HepG2 (cell line): ENCODE measurements at regions not wholly inside any gene's neighbourhood (a gene's known extent, or its start where the extent isn't known, plus 50 kb on each side); places are given as distances from the start of the nearest gene placed in this dataset.
"Not testable (repeated sequence)": the region's sequence is repeated elsewhere in the genome, so short reads cannot be mapped to it uniquely, and the experiment has no call there.

Experiments
- ATAC-seq: fragments of 200-7000 bp; cut with Tn5 transposase; 3 replicates; pipeline ENCODE4 v1.9.1; 2020; ENCODE audit warnings: mild to moderate bottlenecking, moderate library complexity
- BruUV-seq: library from RNA; stranded (reverse); fragments of 400-500 nt; replicated peaks from 2 replicates; lab custom pipeline; 2021; lab: Mats Ljungman, UMichigan
- CTCF ChIA-PET: fragments of 300-600 bp; formaldehyde crosslinking; extraction: SDS; loops from one replicate; lab custom pipeline; 2021; ENCODE audit warnings: low total read pairs, inconsistent platforms, low intra/inter-chr PET ratio; lab: Yijun Ruan, JAX
- POLR2A ChIA-PET: fragments of 350-600 bp; sonication (Branson Sonifier 250); formaldehyde crosslinking; loops from one replicate; lab custom pipeline; 2020; ENCODE audit warnings: antibody characterized with exemption, inconsistent platforms; lab: Yijun Ruan, JAX
- DNase-seq: peaks from one replicate; pipeline ENCODE4 v3.0.0-alpha.2; 2015; ENCODE audit warnings: low spot score
- FAIRE-seq: peaks from 3 replicates; lab custom pipeline; 2011; peaks lifted over from hg19 to GRCh38; lab: Jason Lieb, UNC
- H2AFZ ChIP-seq: one replicate; pipeline ENCODE4 v1.6.1; 2011; ENCODE audit warnings: low read length, inconsistent platforms
- H3K27ac ChIP-seq: fragments of 300-600 bp; 3 replicates; pipeline ENCODE4 v1.8.0; 2011; ENCODE audit warnings: mixed run types, mild to moderate bottlenecking, mixed read lengths, low read length, inconsistent platforms; ENCODE audit not compliant: insufficient read depth; ENCODE audit errors: extremely low read length
- H3K27me3 ChIP-seq, 2 experiments: fragments of 200-600 bp in 1 of 2; 2 replicates in 1 of 2; 3 replicates in 1 of 2; pipeline versions ENCODE4 v1.6.0 to v1.8.0; 2011; ENCODE audit warnings: low read length in 2 of 2, mild to moderate bottlenecking in 2 of 2, moderate library complexity in 2 of 2, inconsistent platforms in 1 of 2; ENCODE audit not compliant: insufficient read depth in 2 of 2, control insufficient read depth in 1 of 2
- H3K36me3 ChIP-seq, 2 experiments: fragments of 200-600 bp in 1 of 2; replicated peaks in 1 of 2; 2 replicates in 1 of 2; 3 replicates in 1 of 2; pipeline versions ENCODE4 v1.5.1 to v1.8.0; 2011; ENCODE audit warnings: low read length in 2 of 2, inconsistent platforms in 1 of 2; ENCODE audit not compliant: insufficient read depth in 2 of 2, control insufficient read depth in 1 of 2
- H3K4me1 ChIP-seq: 2 replicates; pipeline ENCODE4 v1.5.1; 2012; ENCODE audit warnings: low read length, inconsistent platforms; ENCODE audit not compliant: insufficient read depth
- H3K4me2 ChIP-seq: 2 replicates; pipeline ENCODE4 v1.6.0; 2011; ENCODE audit warnings: low read depth, low read length, inconsistent platforms
- H3K4me3 ChIP-seq, 3 experiments: fragments of 200-600 bp in 1 of 3; sonication (generic), shearing (Covaris generic) in 1 of 3; replicated peaks in 1 of 3; 2 replicates each; pipeline ENCODE4 v1.5.1; 2011 to 2016; ENCODE audit warnings: low read length in 3 of 3, inconsistent platforms in 2 of 3, low read depth in 2 of 3, mild to moderate bottlenecking in 2 of 3, control low read depth in 1 of 3, mixed read lengths in 1 of 3; ENCODE audit not compliant: insufficient read depth in 1 of 3
- H3K79me2 ChIP-seq: one replicate; pipeline ENCODE4 v1.6.1; 2011; ENCODE audit warnings: low read length, inconsistent platforms; ENCODE audit not compliant: insufficient read depth
- H3K9ac ChIP-seq: 2 replicates; pipeline ENCODE4 v1.6.0; 2011; ENCODE audit warnings: mild to moderate bottlenecking, low read depth, low read length, inconsistent platforms; ENCODE audit not compliant: insufficient read depth
- H3K9me3 ChIP-seq: 2 replicates; pipeline ENCODE4 v1.5.1; 2012; ENCODE audit warnings: mild to moderate bottlenecking, low read length
- H4K20me1 ChIP-seq: 2 replicates; pipeline ENCODE4 v1.6.0; 2011; ENCODE audit warnings: inconsistent platforms, mild to moderate bottlenecking, low read length, moderate library complexity; ENCODE audit not compliant: insufficient read depth
- WGBS: methylation state at CpG from one replicate; pipeline ENCODE4 v1.1.6; 2017; ENCODE audit warnings: low lambda C conversion rate; 5-methylcytosine and 5-hydroxymethylcytosine counted together
- in situ Hi-C: cut with HindIII; loops from 2 replicates; pipeline ENCODE4 v1.10.0; 2017; ENCODE audit warnings: low pct_unique_long_range_greater_than_20kb; ENCODE audit not compliant: extremely low pct_ligation_motif_present
- intact Hi-C: fragments of 100-400 bp; cut with micrococcal nuclease; formaldehyde crosslinking; loops from one replicate; pipeline ENCODE4 v1.10.0; 2022; ENCODE audit not compliant: unreplicated experiment

DNA sequence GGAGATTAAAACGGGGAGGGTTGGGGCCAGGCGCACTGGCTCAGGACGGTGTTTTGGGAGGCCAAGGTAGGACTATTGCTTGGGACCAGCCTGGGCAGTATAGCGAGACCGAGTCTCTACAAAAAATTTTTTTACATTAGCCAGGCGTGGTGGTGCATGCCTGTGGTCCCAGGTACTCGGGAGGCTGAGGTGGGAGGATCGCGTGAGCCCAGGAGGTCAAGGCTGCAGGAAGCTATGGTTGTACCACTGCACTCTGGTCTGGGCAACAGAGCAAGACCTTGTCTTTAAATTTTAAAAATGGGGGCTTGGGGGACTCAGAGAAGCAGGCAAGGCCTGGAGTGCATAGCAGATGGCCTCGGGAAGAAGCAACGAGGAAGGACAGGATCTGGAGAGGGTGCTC lies 436.7 kb upstream of the ZNF722 start:
- CTCF ChIA-PET, in situ Hi-C loops, POLR2A ChIA-PET, FAIRE-seq, H3K79me2 ChIP-seq, H3K27ac ChIP-seq, H2AFZ ChIP-seq, H4K20me1 ChIP-seq, H3K9ac ChIP-seq, ATAC-seq, DNase-seq, H3K9me3 ChIP-seq, H3K4me3 ChIP-seq, BruUV-seq, H3K36me3 ChIP-seq, intact Hi-C loops, H3K4me2 ChIP-seq, H3K4me1 ChIP-seq, H3K27me3 ChIP-seq: not testable (repeated sequence)
- 51% methylated on average over 4 of the region's 11 CpGs for WGBS

DNA sequence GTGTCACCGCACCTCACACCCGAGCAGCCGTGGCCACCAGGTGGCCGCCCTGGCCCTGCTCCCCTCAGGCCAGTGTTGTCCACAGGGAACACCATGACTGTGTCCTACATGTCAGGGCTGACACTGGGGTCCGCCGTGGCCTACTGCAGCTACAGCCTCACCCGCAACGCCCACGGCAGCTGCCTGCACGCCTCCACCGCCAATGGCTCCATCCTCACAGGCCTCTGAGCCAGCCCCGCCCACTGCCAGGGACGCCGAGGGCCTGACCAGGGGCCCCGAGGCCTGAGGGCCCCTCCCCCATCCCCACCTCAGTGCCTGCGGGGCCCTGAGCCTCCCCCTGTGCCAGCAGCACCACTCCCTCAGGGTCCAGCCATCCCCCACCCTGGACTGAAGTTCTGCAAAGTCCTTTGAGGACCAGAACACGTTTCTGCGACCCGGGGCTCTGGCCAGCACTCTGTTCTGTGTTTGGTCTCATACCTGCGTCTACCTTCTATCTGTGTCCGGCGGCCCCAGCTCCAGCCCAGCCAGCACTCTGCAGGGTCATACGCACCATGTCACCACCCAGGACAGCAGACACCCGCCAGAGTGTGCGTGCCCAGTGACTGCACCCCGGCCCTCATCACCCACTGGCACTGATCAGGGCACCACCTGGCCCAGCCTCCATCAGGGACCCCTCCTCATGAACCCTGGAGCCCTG lies 436.1 kb upstream of the ZNF722 start:
- H3K36me3 ChIP-seq, H3K27me3 ChIP-seq, intact Hi-C loops, H3K4me3 ChIP-seq, H3K79me2 ChIP-seq, FAIRE-seq, POLR2A ChIA-PET, CTCF ChIA-PET, H3K9me3 ChIP-seq, in situ Hi-C loops, H3K4me1 ChIP-seq, BruUV-seq, H3K9ac ChIP-seq, H3K4me2 ChIP-seq, H3K27ac ChIP-seq, H4K20me1 ChIP-seq, H2AFZ ChIP-seq, DNase-seq: not testable (repeated sequence)
- ATAC-seq, result peak; percentile 53
- 73% methylated on average over 3 of the region's 26 CpGs for WGBS

DNA sequence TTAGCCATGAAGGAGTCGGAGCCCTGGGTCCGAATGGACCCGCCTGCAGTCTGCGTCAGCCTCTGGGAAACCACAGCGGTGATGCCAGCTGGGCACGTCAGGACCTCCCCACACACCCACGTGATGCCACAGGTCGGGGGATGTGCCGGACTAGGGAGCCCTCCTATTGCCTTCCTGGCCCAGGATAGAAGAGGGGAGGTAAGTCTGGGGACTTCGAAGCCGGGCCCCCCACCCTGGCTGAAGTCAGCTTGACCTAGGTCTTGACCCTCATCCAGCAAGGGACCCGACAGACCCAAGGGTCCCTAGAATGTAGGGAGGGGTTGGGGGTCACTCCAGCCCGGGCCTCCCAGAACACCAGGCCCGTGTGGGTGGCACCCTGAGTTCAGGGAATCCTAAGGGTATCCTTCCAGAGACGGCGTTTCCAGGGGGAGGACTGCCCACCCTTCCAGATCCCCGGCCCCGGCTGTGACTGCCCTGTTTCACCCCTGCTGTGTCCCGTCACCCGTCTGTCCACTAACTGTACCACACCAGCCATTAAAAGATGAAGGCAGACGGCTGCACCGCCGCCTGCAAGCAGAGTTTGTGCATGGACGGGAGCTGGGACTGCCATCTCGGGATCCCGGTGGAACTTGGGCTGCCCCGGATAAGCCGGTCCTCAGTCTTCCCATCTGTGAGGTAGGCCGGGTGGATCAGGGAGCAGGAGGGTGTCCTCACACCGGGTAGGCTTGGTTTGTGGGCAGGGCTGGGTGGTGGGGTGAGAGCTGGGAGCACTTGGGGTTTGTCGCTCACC lies 435.3 kb upstream of the ZNF722 start:
- FAIRE-seq, intact Hi-C loops: not testable (repeated sequence)

DNA sequence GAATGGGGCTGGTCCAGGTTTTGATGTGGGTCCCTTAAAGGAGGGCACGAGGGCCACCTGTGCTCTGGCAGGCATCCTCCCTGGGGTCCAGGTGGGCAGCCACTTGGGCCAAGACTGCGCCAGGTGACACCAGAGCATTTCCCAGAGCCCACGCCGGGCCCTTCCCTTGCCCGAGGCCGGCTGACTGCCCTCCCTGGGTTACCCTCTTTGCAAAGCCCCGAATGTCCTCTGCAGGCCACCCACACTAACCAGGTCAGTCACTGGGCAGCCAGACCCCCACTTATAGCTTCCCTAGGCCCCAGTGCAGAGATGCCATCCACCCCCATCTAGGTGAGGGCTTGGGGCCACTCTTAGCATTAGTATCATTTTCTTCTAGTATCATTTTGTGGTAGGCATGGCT lies 433.8 kb upstream of the ZNF722 start:
- CTCF ChIA-PET, DNase-seq, H4K20me1 ChIP-seq, BruUV-seq, in situ Hi-C loops, H3K79me2 ChIP-seq, intact Hi-C loops, H3K4me2 ChIP-seq, H3K27ac ChIP-seq, H2AFZ ChIP-seq, H3K9me3 ChIP-seq, H3K4me1 ChIP-seq, H3K27me3 ChIP-seq, H3K36me3 ChIP-seq, FAIRE-seq, POLR2A ChIA-PET, H3K4me3 ChIP-seq, H3K9ac ChIP-seq, ATAC-seq: not testable (repeated sequence)
- WGBS, result no CpG with 5 or more reads among the region's 7 CpGs

More for the DNA sequence above, 435.3 kb upstream of the ZNF722 start:
- H3K9ac ChIP-seq, BruUV-seq, H4K20me1 ChIP-seq, H3K27ac ChIP-seq, DNase-seq, H3K9me3 ChIP-seq, H3K4me2 ChIP-seq, in situ Hi-C loops, H2AFZ ChIP-seq, H3K36me3 ChIP-seq, CTCF ChIA-PET, H3K4me3 ChIP-seq, ATAC-seq, H3K79me2 ChIP-seq, POLR2A ChIA-PET, H3K27me3 ChIP-seq, H3K4me1 ChIP-seq: not testable (repeated sequence)
- WGBS, result 73% methylated on average over 3 of the region's 31 CpGs
